ENCODE measurements at regions not wholly inside any gene's neighbourhood (a gene's known extent, or its start where the extent isn't known, plus 50 kb on each side); places are given as distances from the start of the nearest gene placed in this dataset.

DNA sequence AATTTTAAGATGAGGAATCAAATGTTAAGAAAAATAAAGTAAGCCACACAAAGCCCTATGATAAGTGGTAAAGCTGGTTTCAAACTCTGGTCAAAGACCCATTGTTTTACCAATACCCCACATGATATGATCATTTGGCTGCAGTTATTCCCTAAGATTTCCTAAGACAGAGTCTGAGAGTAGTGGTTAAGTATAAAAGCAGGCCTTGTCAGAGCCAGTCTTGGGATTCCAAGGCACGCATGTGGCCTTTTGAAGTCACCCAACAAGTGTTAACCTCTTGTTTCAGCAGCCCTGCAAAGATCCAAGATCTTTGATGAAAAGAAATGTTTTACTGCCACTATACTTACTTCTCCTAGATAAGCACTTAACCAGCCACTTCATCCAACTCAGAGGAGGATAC lies 159.2 kb downstream of the SIPA1L2 start:
- Histone ChIP-seq H3K27ac (ENCODE audit: low read length) (no peak overlapping the region), H3K9me3 (ENCODE audit: control insufficient read depth, insufficient read depth, low read depth, low read length) (no peaks in the 10 kb centered on the region), H3K4me1 (ENCODE audit: control insufficient read depth, insufficient read depth, low read length) (no peaks in the 10 kb centered on the region), H3K4me3 (ENCODE audit: low read depth in 2 of 2, low read length in 2 of 2) (no peak overlapping the region), H3K36me3 (ENCODE audit: control insufficient read depth, insufficient read depth, low read length) (no peaks in the 10 kb centered on the region), H3K27me3 (ENCODE audit: control insufficient read depth, insufficient read depth, low read length) (no peaks in the 10 kb centered on the region)
- TF ChIP-seq, protein P1, sequence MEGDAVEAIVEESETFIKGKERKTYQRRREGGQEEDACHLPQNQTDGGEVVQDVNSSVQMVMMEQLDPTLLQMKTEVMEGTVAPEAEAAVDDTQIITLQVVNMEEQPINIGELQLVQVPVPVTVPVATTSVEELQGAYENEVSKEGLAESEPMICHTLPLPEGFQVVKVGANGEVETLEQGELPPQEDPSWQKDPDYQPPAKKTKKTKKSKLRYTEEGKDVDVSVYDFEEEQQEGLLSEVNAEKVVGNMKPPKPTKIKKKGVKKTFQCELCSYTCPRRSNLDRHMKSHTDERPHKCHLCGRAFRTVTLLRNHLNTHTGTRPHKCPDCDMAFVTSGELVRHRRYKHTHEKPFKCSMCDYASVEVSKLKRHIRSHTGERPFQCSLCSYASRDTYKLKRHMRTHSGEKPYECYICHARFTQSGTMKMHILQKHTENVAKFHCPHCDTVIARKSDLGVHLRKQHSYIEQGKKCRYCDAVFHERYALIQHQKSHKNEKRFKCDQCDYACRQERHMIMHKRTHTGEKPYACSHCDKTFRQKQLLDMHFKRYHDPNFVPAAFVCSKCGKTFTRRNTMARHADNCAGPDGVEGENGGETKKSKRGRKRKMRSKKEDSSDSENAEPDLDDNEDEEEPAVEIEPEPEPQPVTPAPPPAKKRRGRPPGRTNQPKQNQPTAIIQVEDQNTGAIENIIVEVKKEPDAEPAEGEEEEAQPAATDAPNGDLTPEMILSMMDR (IDR thresholded peaks at IDR 0.05), result no peak
- TF ChIP-seq, protein P2, sequence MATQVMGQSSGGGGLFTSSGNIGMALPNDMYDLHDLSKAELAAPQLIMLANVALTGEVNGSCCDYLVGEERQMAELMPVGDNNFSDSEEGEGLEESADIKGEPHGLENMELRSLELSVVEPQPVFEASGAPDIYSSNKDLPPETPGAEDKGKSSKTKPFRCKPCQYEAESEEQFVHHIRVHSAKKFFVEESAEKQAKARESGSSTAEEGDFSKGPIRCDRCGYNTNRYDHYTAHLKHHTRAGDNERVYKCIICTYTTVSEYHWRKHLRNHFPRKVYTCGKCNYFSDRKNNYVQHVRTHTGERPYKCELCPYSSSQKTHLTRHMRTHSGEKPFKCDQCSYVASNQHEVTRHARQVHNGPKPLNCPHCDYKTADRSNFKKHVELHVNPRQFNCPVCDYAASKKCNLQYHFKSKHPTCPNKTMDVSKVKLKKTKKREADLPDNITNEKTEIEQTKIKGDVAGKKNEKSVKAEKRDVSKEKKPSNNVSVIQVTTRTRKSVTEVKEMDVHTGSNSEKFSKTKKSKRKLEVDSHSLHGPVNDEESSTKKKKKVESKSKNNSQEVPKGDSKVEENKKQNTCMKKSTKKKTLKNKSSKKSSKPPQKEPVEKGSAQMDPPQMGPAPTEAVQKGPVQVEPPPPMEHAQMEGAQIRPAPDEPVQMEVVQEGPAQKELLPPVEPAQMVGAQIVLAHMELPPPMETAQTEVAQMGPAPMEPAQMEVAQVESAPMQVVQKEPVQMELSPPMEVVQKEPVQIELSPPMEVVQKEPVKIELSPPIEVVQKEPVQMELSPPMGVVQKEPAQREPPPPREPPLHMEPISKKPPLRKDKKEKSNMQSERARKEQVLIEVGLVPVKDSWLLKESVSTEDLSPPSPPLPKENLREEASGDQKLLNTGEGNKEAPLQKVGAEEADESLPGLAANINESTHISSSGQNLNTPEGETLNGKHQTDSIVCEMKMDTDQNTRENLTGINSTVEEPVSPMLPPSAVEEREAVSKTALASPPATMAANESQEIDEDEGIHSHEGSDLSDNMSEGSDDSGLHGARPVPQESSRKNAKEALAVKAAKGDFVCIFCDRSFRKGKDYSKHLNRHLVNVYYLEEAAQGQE (IDR thresholded peaks at IDR 0.05; ENCODE audit: insufficient read depth in 1 of 2, low read depth in 2 of 2, low read length in 1 of 2), result no peak
- no peak for TF ChIP-seq POLR2AphosphoS5 (IDR thresholded peaks at IDR 0.05; ENCODE audit: low read depth, low read length)
- TF ChIP-seq SIN3A (IDR thresholded peaks at IDR 0.05; ENCODE audit: borderline replicate concordance, insufficient read depth, low read depth, low read length), result no peak
- TF ChIP-seq TCF7L2 (IDR thresholded peaks at IDR 0.05; ENCODE audit: low read depth, low read length), result no peak
- ChIA-PET POLR2A (no interaction called here), CTCF (interaction anchor here (0.9 kb wide), 1 partner anchor 85 kb away, joined by 3 read pairs; no protein-coding TSS in a partner anchor)
- in situ Hi-C loops (cut with HindIII; ENCODE audit: low pct_unique_long_range_greater_than_20kb, low sequenced_read_pairs), result no loop called here
- intact Hi-C loops (cut with micrococcal nuclease; ENCODE audit: unreplicated experiment), result no loop called here
- DNase-seq (ENCODE audit: low read depth, low spot score) (no peak), ATAC-seq (no peak)
- no TSS peak for BruUV-seq (replicated peaks)

GRCh38 chr1:232468249-232468648 lies 161.7 kb downstream of the SIPA1L2 start:
- POLR2A ChIA-PET, result no interaction called here
- no peaks in the 10 kb centered on the region for H3K27me3 ChIP-seq (ENCODE audit: control insufficient read depth, insufficient read depth, low read length)
- CTCF ChIA-PET, result no interaction called here
- no peaks in the 10 kb centered on the region for H3K36me3 ChIP-seq (ENCODE audit: control insufficient read depth, insufficient read depth, low read length)
- DNase-seq (ENCODE audit: low read depth, low spot score), result no peak
- BruUV-seq (replicated peaks), result no TSS peak
- no peak for ATAC-seq
- no peaks in the 10 kb centered on the region for H3K4me1 ChIP-seq (ENCODE audit: control insufficient read depth, insufficient read depth, low read length)
- H3K9me3 ChIP-seq (ENCODE audit: control insufficient read depth, insufficient read depth, low read depth, low read length), result no peaks in the 10 kb centered on the region
- no peak overlapping the region for H3K27ac ChIP-seq (ENCODE audit: low read length)
- intact Hi-C loops (cut with micrococcal nuclease; ENCODE audit: unreplicated experiment) (no loop called here), in situ Hi-C loops (cut with HindIII; ENCODE audit: low pct_unique_long_range_greater_than_20kb, low sequenced_read_pairs) (no loop called here)
- TF ChIP-seq, protein P2 (IDR thresholded peaks at IDR 0.05; ENCODE audit: insufficient read depth in 1 of 2, low read depth in 2 of 2, low read length in 1 of 2), result no peak
- no peak for TF ChIP-seq SIN3A (IDR thresholded peaks at IDR 0.05; ENCODE audit: borderline replicate concordance, insufficient read depth, low read depth, low read length)
- TF ChIP-seq POLR2AphosphoS5 (IDR thresholded peaks at IDR 0.05; ENCODE audit: low read depth, low read length), result no peak
- TF ChIP-seq, protein P1 (IDR thresholded peaks at IDR 0.05), result no peak
- no peak for TF ChIP-seq TCF7L2 (IDR thresholded peaks at IDR 0.05; ENCODE audit: low read depth, low read length)
- H3K4me3 ChIP-seq (ENCODE audit: low read depth in 2 of 2, low read length in 2 of 2), result no peak overlapping the region
